NT2/D1 (cell line): ENCODE measurements at regions not wholly inside any gene's neighbourhood (a gene's known extent, or its start where the extent isn't known, plus 50 kb on each side); places are given as distances from the start of the nearest gene placed in this dataset.

Source experiments
- DNase-seq: peaks from one replicate; pipeline ENCODE4 v3.0.0-alpha.2; 2011; ENCODE audit warnings: low read depth, low spot score
- H3K27me3 ChIP-seq: 2 replicates; pipeline ENCODE4 v1.6.0; 2011; ENCODE audit warnings: mild to moderate bottlenecking; ENCODE audit not compliant: insufficient read length, insufficient read depth
- H3K36me3 ChIP-seq: 2 replicates; pipeline ENCODE4 v1.6.1; 2011; ENCODE audit warnings: mild to moderate bottlenecking, low read length, mixed read lengths; ENCODE audit not compliant: insufficient read depth, insufficient read length
- H3K4me1 ChIP-seq: 2 replicates; pipeline ENCODE4 v1.5.1; 2011; ENCODE audit not compliant: insufficient read depth, insufficient read length
- H3K4me3 ChIP-seq: 2 replicates; pipeline ENCODE4 v1.5.1; 2011; ENCODE audit warnings: low read depth; ENCODE audit not compliant: insufficient read length
- H3K9ac ChIP-seq: 2 replicates; pipeline ENCODE4 v1.6.0; 2011; ENCODE audit warnings: low read depth; ENCODE audit not compliant: insufficient read length
- H3K9me3 ChIP-seq: 2 replicates; pipeline ENCODE4 v1.5.1; 2011; ENCODE audit warnings: mild to moderate bottlenecking, low read length; ENCODE audit not compliant: insufficient read depth
- SUZ12 ChIP-seq: IDR thresholded peaks from 2 replicates; pipeline ENCODE4 v1.6.1; 2011; ENCODE audit not compliant: insufficient read length, insufficient read depth; ENCODE audit errors: extremely low read depth
- YY1 ChIP-seq: IDR thresholded peaks from 2 replicates; pipeline ENCODE4 v1.6.1; 2011; ENCODE audit not compliant: insufficient read length, insufficient read depth
- ZNF274 ChIP-seq: IDR thresholded peaks from 2 replicates; pipeline ENCODE4 v1.6.1; 2011; ENCODE audit warnings: mild to moderate bottlenecking, low read depth, low read length

DNA sequence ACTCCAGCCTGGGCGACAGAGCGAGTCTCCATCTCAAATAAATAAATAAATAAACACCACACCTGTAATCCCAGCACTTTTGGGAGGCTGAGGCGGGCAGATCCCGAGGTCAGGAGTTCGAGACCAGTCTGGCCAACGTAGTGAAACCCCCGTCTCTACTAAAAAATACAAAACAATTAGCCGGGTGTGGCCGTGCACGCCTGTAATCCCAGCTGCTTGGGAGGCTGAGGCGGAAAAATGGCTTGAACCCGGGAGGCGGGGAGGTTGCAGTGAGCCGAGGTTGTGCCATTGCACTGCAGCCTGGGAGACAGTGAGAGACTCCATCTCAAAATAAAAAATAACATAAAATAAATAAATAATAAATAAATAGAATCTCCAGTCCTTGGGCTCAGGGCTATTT lies 185.8 kb downstream of the SHOX start:
- Histone ChIP-seq H3K4me3 (no peak overlapping the region), H3K36me3 (no peaks in the 10 kb centered on the region), H3K9ac (no peak overlapping the region), H3K9me3 (no peaks in the 10 kb centered on the region), H3K27me3 (no peaks in the 10 kb centered on the region), H3K4me1 (no peaks in the 10 kb centered on the region)
- TF ChIP-seq YY1 = no peak
- no peak for TF ChIP-seq SUZ12
- TF ChIP-seq ZNF274 = no peak
- DNase-seq = no peak

DNA sequence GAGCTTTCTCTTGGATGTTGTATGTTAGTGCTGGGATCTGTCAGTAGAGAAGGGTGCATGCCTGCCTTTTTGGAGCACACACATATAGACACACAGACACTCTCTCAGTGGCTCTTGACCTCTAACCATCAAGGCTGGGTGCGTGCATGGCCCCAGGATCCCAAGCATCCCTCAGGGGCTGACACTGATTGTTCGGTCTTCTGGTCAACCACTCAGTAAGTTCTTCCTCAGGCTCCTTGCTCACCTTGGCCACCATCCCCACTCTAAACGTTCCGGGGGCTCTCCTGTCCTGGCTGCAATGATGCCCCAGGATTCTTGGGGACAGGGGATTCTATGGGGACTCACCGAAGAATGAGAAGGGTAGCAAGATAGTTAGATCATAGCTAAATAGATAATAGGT lies 179.6 kb downstream of the SHOX start:
- H3K9me3 ChIP-seq = no peaks in the 10 kb centered on the region
- no peaks in the 10 kb centered on the region for H3K27me3 ChIP-seq
- H3K9ac ChIP-seq = no peak overlapping the region
- peaks cover 4% of the 10 kb centered on the region for H3K4me1 ChIP-seq
- H3K4me3 ChIP-seq = no peak overlapping the region
- no peak for DNase-seq
- no peaks in the 10 kb centered on the region for H3K36me3 ChIP-seq
- no peak for TF ChIP-seq YY1
- TF ChIP-seq ZNF274 = no peak
- no peak for TF ChIP-seq SUZ12

DNA sequence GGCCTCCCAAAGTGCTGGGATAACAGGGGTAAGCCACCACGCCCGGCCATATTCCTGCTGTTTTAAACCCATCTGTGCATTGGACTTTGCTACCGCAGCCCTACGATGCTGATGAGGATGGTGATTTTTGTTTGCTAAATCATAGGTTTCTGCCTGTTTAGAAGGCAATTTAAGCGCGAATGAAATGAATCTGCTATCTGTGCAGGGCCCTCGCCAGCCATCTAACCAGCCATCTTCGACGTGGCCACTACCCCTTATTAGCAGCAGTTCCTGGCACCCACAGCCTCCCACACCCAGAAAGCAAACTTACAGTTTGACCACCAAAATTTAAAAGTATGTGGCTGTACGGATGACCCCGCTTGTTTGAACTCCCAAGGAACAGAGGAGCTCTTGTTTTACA lies 178.5 kb downstream of the SHOX start:
- DNase-seq = no peak
- no peak overlapping the region for H3K9ac ChIP-seq
- H3K9me3 ChIP-seq = no peaks in the 10 kb centered on the region
- no peaks in the 10 kb centered on the region for H3K36me3 ChIP-seq
- no peak overlapping the region for H3K4me3 ChIP-seq
- TF ChIP-seq YY1 (no peak), ZNF274 (no peak), SUZ12 (no peak)
- peaks cover 4% of the 10 kb centered on the region for H3K4me1 ChIP-seq
- H3K27me3 ChIP-seq = no peaks in the 10 kb centered on the region

DNA sequence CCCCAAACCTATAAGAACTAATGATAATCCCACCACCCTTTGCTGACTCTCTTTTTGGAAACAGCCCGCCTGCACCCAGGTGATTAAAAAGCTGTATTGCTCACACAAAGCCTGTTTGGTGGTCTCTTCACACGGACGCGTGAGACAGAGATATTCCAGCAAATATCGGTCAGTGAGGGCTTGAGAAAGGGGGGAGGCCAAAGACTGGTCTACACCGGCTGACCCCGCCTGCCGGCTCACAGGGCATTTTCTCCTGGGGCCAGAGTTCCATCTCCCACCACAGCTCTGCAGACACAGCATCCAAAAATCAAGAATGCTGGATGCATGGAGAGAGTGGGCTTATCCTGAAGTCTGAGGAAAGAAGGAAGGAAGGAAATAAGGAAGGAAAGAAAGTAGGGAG lies 176.0 kb downstream of the SHOX start:
- Histone ChIP-seq H3K4me1 (peaks cover 4% of the 10 kb centered on the region), H3K9me3 (peaks cover under 1% of the 10 kb centered on the region; the same call in 1 of the 2 replicates), H3K36me3 (no peaks in the 10 kb centered on the region), H3K27me3 (no peaks in the 10 kb centered on the region), H3K4me3 (no peak overlapping the region), H3K9ac (no peak overlapping the region)
- TF ChIP-seq ZNF274 (no peak), SUZ12 (no peak), YY1 (no peak)
- DNase-seq = no peak

DNA sequence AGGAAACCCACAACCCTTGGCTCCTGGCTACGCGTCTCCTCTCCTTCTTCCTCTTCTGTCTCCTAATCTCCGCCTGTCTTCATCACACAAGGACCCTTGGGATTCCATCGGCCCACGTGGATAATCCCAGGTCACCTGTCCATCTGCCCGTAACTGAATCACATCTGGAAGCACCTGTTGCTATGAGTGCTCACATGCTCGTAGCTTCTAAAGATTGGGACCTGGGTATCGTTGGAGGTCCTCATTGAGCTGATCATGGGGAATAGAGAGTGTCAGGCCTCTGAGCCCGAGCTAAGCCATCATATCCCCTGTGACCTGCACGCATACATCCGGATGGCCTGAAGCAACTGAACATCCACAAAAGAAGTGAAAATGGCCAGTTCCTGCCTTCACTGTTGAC lies 175.4 kb downstream of the SHOX start:
- Histone ChIP-seq H3K4me3 (no peak overlapping the region), H3K9ac (no peak overlapping the region), H3K36me3 (no peaks in the 10 kb centered on the region), H3K27me3 (no peaks in the 10 kb centered on the region), H3K9me3 (peaks cover 4% of the 10 kb centered on the region; the same call in 1 of the 2 replicates), H3K4me1 (peaks cover 4% of the 10 kb centered on the region)
- TF ChIP-seq ZNF274 (no peak), SUZ12 (no peak), YY1 (no peak)
- no peak for DNase-seq

DNA sequence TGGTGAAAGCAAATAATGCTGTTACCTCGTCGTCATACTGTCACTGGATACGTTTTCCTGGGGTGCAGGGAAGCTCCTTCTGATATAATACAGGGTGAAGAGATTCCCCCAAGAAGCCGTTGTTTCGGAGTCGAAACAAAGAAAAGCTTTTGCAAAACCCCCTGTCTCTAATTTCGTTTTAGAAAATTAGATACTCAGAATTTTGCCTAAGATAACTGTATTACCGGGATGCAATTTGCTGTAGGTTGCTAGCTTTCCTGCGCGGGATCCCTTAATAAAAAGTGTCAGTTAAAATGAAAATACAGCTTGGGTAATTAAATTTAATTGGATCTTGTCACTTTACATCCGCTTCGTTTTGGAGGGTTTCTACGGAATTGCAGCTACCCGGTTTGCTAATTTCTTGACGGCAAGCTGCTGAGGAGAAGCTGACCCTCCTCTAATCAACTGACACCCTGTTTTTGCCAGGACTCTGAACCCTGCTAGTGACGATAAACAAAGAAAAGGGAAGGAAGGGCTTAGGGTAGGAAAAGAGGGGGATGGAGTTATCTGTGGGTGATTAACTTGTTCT lies 174.6 kb downstream of the SHOX start:
- no peak overlapping the region for H3K9ac ChIP-seq
- H3K9me3 ChIP-seq = peaks cover 4% of the 10 kb centered on the region; the same call in 1 of the 2 replicates
- no peak overlapping the region for H3K4me3 ChIP-seq
- peaks cover 4% of the 10 kb centered on the region for H3K4me1 ChIP-seq
- no peak for DNase-seq
- no peaks in the 10 kb centered on the region for H3K27me3 ChIP-seq
- no peak for TF ChIP-seq ZNF274
- TF ChIP-seq YY1 = no peak
- no peak for TF ChIP-seq SUZ12
- no peaks in the 10 kb centered on the region for H3K36me3 ChIP-seq

DNA sequence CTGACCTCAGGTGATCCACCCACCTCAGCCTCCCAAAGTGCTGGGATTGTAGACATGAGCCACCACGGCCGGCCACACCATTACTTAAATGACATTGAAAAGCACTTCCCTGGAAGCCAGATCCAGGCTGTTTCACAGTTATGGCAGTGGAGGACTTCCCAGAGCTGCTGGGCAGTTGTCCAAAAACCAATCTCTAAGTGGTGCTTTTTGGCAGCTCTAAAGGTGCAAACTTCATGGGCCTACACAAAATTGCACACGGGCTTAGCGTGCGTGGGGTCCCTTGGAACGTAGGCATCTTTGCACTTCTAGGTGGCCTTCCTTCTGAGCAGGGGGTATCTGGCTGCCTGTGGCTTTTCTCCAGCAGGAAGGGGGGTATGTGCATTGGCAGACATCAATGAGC lies 172.3 kb downstream of the SHOX start:
- peaks cover 4% of the 10 kb centered on the region; the same call in 1 of the 2 replicates for H3K9me3 ChIP-seq
- H3K4me3 ChIP-seq = no peak overlapping the region
- H3K4me1 ChIP-seq = peaks cover 4% of the 10 kb centered on the region
- TF ChIP-seq YY1 (no peak), ZNF274 (no peak), SUZ12 (no peak)
- no peaks in the 10 kb centered on the region for H3K36me3 ChIP-seq
- no peaks in the 10 kb centered on the region for H3K27me3 ChIP-seq
- no peak for DNase-seq
- H3K9ac ChIP-seq = no peak overlapping the region

DNA sequence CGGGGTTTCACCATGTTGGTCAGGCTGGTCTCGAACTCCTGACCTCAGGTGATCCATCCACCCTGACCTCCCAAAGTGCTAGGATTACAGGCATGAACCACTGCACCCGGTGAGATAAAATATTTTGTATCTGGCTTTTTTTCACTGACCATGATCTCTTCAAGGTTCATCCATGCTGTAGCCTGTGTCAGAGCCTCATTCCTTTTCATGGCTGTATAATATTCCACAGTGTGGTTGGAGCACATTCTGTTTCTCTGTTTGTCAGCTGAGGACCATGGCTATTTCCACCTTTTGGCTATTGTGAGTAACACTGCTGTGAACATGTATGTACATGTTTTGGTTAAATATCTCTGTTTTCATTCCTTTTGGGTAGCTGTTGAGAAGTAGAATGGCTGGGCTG lies 169.2 kb downstream of the SHOX start:
- DNase-seq = no peak
- TF ChIP-seq SUZ12 = no peak
- Histone ChIP-seq H3K9me3 (peaks cover 4% of the 10 kb centered on the region; the same call in 1 of the 2 replicates), H3K36me3 (no peaks in the 10 kb centered on the region), H3K4me3 (no peak overlapping the region), H3K4me1 (no peaks in the 10 kb centered on the region), H3K9ac (no peak overlapping the region), H3K27me3 (no peaks in the 10 kb centered on the region)
